HG03045 (cell line): ENCODE measurements at regions not wholly inside any gene's neighbourhood (a gene's known extent, or its start where the extent isn't known, plus 50 kb on each side); places are given as distances from the start of the nearest gene placed in this dataset.

ENCODE experiments used
- ATAC-seq: cut with Tn5 transposase; IDR thresholded peaks from one replicate; pipeline ENCODE4 v1.9.1; 2021; ENCODE audit warnings: mild to moderate bottlenecking, moderate library complexity; ENCODE audit not compliant: unreplicated experiment

- ATAC-seq, result no peak
Observed at GRCh38 chr4:13184199-13184598, 299.9 kb downstream of the RAB28 start.

- no peak for ATAC-seq
Observed at GRCh38 chr4:13182133-13182532, 302.0 kb downstream of the RAB28 start.

GRCh38 chr4:13181681-13182080, 302.5 kb downstream of the RAB28 start:
- no peak for ATAC-seq

GRCh38 chr4:13180701-13181100, 303.4 kb downstream of the RAB28 start:
- ATAC-seq, result no peak

- no peak for ATAC-seq
Observed at GRCh38 chr4:13178621-13179020, 305.5 kb downstream of the RAB28 start.

GRCh38 chr4:13176741-13177142, 307.4 kb downstream of the RAB28 start:
- no peak for ATAC-seq

GRCh38 chr4:13174926-13175325, 309.2 kb downstream of the RAB28 start:
- ATAC-seq, result no peak

- ATAC-seq, result no peak
Observed at GRCh38 chr4:13174001-13174400, 310.1 kb downstream of the RAB28 start.

- no peak for ATAC-seq
Observed at GRCh38 chr4:13171292-13172057, 312.7 kb downstream of the RAB28 start.

GRCh38 chr4:13169731-13170525, 314.2 kb downstream of the RAB28 start:
- ATAC-seq, result no peak

GRCh38 chr4:13168326-13168725, 315.8 kb downstream of the RAB28 start:
- no peak for ATAC-seq

GRCh38 chr4:13166214-13166613, 317.9 kb downstream of the RAB28 start:
- no peak for ATAC-seq

GRCh38 chr4:13164783-13165331, 319.3 kb downstream of the RAB28 start:
- no peak for ATAC-seq

GRCh38 chr4:13162886-13163285, 321.3 kb downstream of the RAB28 start:
- ATAC-seq, result no peak

- no peak for ATAC-seq
Observed at GRCh38 chr4:13160920-13161319, 323.2 kb downstream of the RAB28 start.

- ATAC-seq, result no peak
Observed at GRCh38 chr4:13159041-13159620, 325.0 kb downstream of the RAB28 start.

GRCh38 chr4:13151194-13151593, 332.9 kb downstream of the RAB28 start:
- ATAC-seq, result no peak

- no peak for ATAC-seq
Observed at GRCh38 chr4:13143222-13144070, 340.7 kb downstream of the RAB28 start.

GRCh38 chr4:13142726-13143125, 341.4 kb downstream of the RAB28 start:
- ATAC-seq, result no peak

- no peak for ATAC-seq
Observed at GRCh38 chr4:13142191-13142590, 341.9 kb downstream of the RAB28 start.

GRCh38 chr4:13137390-13137789, 346.8 kb downstream of the RAB28 start:
- ATAC-seq, result no peak
